GM18505 (cell line): ENCODE measurements at regions not wholly inside any gene's neighbourhood (a gene's known extent, or its start where the extent isn't known, plus 50 kb on each side); places are given as distances from the start of the nearest gene placed in this dataset.

Source experiments
- ATAC-seq: cut with Tn5 transposase; IDR thresholded peaks from one replicate; pipeline ENCODE4 v1.9.1; 2021; ENCODE audit not compliant: unreplicated experiment
- POLR2A ChIP-seq: IDR thresholded peaks from 4 replicates; pipeline ENCODE4 v1.6.1; 2011; ENCODE audit warnings: borderline replicate concordance; ENCODE audit not compliant: insufficient read depth, insufficient read length; ENCODE audit errors: extremely low read depth

- no peak for TF ChIP-seq POLR2A
- ATAC-seq: no peak
These were observed 541.9 kb upstream of the TBX3 start for GRCh38 chr12:115225845-115226244.

- no peak for ATAC-seq
These were observed 540.0 kb upstream of the TBX3 start for GRCh38 chr12:115223991-115224390.

GRCh38 chr12:115223322-115223721, 539.3 kb upstream of the TBX3 start:
- ATAC-seq: no peak
- TF ChIP-seq POLR2A: no peak

More at GRCh38 chr12:115223991-115224390, 540.0 kb upstream of the TBX3 start:
- TF ChIP-seq POLR2A: no peak

GRCh38 chr12:115222220-115222619, 538.2 kb upstream of the TBX3 start:
- no peak for ATAC-seq

GRCh38 chr12:115216301-115216700, 532.3 kb upstream of the TBX3 start:
- TF ChIP-seq POLR2A: no peak
- no peak for ATAC-seq

More at GRCh38 chr12:115222220-115222619, 538.2 kb upstream of the TBX3 start:
- TF ChIP-seq POLR2A: no peak

- no peak for ATAC-seq
- no peak for TF ChIP-seq POLR2A
These were observed 531.6 kb upstream of the TBX3 start for GRCh38 chr12:115215544-115215943.

- no peak for ATAC-seq
- no peak for TF ChIP-seq POLR2A
These were observed 529.6 kb upstream of the TBX3 start for GRCh38 chr12:115213538-115214016.

- no peak for ATAC-seq
- no peak for TF ChIP-seq POLR2A
These were observed 529.1 kb upstream of the TBX3 start for GRCh38 chr12:115213118-115213517.

GRCh38 chr12:115212356-115212755, 528.4 kb upstream of the TBX3 start:
- no peak for ATAC-seq
- TF ChIP-seq POLR2A: no peak

- no peak for ATAC-seq
- TF ChIP-seq POLR2A: no peak
These were observed 526.7 kb upstream of the TBX3 start for GRCh38 chr12:115210533-115211252.

GRCh38 chr12:115209230-115209629, 525.3 kb upstream of the TBX3 start:
- ATAC-seq: no peak
- TF ChIP-seq POLR2A: no peak

- TF ChIP-seq POLR2A: no peak
- no peak for ATAC-seq
These were observed 524.1 kb upstream of the TBX3 start for GRCh38 chr12:115208098-115208497.

- no peak for TF ChIP-seq POLR2A
- ATAC-seq: no peak
These were observed 523.4 kb upstream of the TBX3 start for GRCh38 chr12:115207216-115207915.

GRCh38 chr12:115206801-115207200, 522.8 kb upstream of the TBX3 start:
- TF ChIP-seq POLR2A: no peak
- ATAC-seq: no peak

- TF ChIP-seq POLR2A: no peak
These were observed 521.9 kb upstream of the TBX3 start for GRCh38 chr12:115205755-115206308.

More at GRCh38 chr12:115205755-115206308, 521.9 kb upstream of the TBX3 start:
- no peak for ATAC-seq
